Inferior parietal cortex (tissue), 1 donor: ENCODE measurements at regions not wholly inside any gene's neighbourhood (a gene's known extent, or its start where the extent isn't known, plus 50 kb on each side); places are given as distances from the start of the nearest gene placed in this dataset.
"Not testable (repeated sequence)": the region's sequence is repeated elsewhere in the genome, so short reads cannot be mapped to it uniquely, and the experiment has no call there.

Experiments
- DNase-seq: peaks from one replicate; pipeline ENCODE4 v3.0.0-alpha.2; 2016; ENCODE audit errors: extremely low spot score

DNA sequence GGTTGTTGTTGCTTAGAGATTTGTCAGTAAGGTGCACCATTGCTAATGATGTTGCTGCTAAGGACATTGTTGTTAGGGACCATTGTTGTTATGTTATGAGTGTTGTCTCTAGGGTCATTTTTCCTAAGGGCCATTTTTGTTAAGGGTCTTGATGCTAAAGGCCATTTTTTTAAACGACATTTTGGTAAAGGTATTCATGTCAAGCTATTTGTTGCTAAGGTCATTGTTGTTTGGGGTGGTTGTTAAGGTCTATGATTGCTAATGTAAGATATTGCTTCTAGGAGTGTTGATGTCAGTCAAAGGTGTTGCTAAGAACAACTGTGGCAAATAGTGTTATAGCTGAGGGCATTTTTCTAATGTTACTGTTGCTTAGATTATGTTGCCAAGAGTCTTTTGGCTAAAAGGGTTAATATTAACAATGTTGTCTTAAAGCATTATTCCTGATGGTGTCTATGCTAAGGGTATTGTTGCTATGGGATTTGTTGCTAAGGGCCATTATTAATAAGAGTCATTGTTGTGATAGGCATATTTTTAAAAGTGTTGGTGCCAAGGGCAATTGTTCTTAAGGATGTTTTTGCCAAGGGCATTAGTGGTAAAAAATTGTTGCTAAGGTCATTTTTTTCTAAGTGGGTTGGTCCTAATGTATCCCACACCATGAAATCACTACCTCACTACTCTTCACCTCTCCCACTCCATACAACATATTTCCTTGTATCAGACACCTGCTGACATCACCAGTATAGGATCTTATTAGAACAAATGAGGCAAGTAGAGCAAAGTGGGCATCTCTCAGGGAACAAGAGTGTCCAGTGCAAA lies 56.2 kb downstream of the SPATA31A6 start:
- DNase-seq, result not testable (repeated sequence)

DNA sequence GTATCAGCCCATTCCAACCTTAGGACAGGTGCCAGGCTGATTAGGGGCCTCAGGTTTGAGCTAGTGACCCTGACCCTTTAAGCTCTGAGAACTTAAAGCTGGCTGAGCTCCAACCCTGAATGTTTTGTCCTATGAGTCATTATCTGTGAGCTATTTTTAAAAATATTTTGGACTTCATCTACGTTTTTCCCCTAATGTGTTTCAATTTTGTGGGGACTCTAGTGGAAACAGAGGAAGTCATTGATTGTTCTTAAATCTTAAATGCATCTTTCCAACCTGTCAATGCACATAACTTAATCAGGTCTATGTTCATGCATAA lies 56.8 kb downstream of the SPATA31A6 start:
- DNase-seq, result not testable (repeated sequence)

DNA sequence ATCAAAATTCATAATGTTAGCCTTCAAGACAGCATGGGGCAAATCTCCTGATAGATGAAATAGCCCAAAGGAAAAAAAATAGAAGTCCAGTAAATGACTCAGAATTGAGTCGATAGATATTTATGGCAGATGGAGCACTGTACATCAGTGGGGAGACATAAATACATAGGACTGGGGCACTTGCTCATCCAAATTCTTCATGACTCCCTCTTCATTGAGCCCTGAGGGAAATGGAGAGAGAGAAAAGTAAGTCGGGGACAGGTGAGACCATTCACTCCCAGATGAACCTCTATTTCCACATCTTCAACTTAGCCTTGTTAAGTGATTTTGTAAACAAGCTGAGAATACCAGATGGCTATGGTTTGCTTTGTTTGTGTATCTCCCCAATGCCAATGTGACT lies 59.8 kb downstream of the SPATA31A6 start:
- DNase-seq, result not testable (repeated sequence)

DNA sequence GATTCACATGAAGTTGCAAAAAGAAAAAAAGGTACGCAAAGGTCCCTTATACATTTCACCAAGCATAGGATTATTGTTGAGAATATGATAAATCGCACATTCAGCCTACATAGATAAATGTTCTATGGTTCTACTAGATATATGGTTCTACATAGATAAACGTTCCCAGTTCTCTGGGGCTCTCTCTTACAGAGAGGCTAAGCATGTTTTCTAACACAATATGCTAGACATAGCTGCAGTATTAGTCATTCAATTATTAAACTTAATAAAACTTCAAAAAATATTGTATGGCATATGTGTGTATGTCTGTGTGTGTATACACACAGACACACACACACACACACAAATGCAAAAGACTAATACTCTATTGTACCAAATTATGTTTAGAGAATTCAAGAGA lies 60.4 kb downstream of the SPATA31A6 start:
- DNase-seq, result not testable (repeated sequence)

DNA sequence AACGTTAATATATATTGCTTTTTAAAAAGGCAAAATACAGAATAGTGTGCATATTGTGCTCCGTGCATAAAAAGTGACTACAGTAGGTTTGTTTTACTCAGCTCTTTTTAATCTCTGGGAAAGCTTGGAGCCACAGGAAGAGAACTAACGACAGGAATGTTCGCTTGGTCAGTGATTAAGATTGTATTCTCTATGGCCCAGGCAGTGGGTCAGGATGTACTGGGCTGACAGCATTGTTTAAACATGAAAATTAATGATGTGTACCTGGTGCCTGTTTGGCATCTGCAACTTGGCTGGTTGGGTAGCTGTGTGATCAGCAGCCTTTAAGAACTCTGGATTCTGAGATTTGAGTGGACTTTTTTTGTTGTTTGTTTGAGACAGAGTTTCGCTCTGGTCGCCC lies 85.3 kb downstream of the SPATA31A6 start:
- not testable (repeated sequence) for DNase-seq

DNA sequence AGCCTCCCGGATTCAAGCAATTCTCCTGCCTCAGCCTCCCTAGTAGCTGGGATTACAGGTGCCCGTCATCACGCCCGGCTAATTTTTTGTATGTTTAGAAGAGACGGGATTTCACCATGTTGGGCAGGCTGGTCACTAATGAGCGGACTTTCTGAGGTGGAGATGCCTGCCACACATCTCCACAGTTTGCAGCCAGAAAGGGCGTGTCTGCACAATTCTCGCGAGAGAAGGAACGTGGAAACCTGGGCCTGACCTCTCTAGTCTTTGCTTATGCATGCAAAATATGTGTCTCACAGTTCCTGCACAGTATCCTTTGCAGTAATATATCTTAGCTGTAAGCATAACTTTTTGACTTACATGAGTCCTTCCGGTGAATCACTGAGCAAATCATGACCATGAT lies 85.7 kb downstream of the SPATA31A6 start:
- DNase-seq, result not testable (repeated sequence)

DNA sequence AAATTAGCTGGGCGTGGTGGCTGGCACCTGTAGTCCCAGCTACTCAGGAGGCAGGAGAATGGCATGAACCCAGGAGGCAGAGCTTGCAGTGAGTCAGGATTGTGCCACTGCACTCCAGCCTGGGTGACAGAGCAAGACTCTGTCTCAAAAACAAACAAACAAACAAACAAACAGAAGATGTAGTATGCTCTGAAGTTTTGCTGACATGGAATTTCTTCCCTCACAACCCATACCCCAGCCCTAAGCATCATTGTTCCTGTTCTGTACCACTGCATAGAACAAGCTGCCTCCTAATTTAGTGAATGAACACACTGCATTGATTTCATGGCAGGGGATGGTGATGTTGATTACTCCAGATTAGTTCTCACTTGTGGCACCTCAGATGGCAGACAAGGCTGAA lies 89.7 kb downstream of the SPATA31A6 start:
- not testable (repeated sequence) for DNase-seq

DNA sequence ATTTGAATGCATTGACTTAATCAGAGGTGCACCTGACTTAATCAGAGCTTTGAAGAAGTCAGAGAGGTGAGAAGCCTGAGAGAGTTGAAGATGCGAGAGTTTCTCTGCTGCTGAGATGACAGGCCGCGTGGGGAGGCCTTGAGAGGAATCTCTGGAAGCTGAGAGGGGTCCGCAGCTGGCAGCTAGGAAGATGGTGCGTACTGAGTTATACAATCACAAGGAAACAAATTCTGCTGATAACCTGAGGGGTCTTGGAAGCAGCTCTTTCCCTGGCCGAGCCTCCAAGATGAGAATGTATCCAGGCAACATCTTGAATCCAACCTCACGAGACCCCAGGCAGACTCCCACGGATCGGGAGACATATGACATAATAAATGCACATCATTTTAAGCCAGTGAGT lies 91.7 kb downstream of the SPATA31A6 start:
- DNase-seq, result no peak

DNA sequence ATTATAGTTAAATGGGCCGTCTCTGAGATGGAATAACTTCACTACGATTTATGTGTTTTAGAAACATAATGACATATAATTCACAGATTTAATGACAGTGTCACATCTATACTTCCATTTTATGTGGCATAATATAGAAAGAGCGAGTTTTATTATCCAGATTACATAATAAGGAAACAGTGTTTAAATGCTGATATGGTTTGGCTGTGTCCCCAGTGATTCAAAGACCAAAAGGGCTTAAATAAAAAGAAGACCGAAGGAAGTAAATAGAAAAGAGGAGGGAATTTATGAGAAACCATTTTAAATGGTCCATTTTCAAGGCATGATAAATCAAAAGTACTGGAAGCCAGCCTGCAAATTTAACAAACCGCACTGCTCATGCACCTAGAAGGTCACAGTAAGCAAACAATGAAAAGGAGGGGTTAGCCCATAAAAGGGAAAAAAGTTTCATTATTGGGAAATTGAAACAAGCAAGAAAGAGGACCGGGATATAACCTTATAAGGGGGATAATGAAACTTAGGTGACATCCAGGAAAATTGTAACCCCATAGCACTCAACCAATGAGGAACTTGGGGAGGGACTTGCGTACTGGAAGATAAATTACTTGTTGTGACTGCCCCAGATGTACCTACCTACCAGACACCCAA lies 99.2 kb downstream of the SPATA31A6 start:
- not testable (repeated sequence) for DNase-seq

DNA sequence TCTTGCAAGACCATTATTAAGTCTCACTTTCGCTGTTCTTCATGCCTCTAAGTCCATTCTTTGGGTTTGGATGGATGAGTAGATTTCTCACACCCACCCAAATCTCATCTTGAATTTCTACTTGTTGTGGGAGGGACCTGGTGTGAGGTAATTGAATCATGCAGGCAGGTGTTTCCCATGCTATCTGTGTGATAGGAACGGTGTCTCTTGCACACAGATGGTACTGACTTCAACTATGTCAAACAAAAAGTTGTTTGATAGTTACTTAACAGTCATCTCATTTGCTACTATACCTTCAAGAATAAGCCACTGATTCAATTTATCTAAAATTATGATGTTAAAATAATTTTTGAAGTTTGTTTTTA lies 99.7 kb downstream of the SPATA31A6 start:
- not testable (repeated sequence) for DNase-seq

DNA sequence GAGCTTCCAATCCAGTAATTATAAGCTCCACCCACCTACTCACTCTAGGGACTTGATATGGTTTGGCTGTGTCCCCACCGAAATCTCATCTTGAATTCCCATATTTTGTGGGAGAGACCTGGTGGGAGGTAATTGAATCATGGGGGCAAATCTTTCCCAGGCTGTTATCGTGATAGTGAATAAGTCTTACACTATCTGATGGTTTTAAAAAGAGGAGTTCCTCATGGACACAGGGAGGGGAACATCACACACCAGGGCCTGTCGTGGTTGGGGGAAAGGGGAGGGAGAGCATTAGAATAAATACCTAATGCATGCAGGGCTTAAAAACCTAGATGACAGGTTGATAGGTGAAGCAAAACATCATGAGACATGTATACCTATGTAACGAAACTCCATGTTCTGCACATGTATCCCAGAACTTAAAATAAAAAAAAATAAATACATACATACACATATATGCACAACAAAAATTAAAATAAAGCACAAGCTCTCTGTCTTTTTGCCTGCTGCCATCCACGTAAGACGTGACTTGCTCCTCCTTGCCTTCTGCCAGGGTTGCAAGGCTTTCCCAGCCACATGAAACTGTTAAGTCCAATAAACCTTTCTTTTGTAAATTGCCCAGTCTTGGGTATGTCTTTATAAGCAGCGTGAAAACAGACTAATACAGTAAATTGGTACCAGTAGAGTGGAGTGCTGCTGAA lies 102.8 kb downstream of the SPATA31A6 start:
- DNase-seq, result not testable (repeated sequence)

DNA sequence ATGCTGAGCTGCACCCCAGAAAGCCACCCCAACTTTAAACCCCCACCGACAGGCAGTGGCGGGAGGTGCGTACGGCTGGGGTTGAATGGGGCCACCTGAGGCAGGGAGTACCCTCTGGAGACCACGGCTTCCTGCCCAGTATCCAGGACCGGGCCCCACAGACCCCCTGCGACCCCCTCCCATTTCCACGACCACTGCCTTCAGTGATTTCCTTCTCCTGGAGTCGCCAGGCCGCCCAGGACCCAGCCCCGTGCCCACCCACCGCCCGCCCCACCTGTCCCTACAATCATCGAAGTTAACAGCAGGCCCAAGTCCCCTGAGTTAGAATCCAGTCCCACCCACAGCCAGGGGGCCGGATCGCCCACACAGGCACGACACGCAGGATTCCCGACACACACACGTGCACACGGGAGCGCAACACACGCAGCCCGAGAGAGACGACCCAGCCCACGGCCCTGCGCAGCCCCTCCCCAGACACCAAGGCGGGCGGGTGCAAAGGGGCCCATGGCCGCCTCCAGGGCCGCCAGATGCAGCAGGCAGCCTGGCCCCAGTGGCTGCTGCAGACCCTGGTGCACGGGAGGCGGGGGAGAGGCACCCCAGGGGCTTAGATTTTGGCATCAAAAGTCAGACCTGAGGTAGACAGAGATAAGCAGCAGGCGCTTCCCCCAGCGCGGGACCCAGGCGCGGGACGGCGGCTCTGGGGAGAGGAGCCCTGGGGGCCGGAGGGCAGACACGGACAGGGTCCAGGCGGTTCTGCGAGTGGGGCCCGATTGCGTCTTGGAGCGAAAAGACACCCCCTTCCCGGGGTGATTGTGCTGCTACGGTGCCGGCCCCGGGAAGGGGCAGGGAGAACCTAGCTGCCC lies 104.8 kb downstream of the SPATA31A6 start:
- not testable (repeated sequence) for DNase-seq

DNA sequence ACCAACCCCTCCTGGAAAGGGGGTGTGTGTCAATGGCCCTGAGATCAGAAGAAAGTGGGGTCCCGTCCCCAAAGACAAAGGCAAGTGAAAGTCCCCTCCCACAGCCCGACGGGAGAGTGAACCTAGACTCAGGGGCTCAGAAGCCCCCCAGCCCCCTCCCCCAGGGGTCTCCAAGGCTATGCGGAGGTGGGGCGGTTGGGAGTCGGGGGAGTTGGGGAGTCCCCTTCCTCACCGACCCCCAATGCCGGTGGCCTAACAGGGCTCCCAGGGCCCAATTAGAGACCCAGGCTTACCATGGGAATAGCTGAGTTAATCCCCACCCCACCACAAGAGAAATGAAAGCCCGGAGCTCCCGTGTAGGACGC lies 105.4 kb downstream of the SPATA31A6 start:
- DNase-seq, result not testable (repeated sequence)

DNA sequence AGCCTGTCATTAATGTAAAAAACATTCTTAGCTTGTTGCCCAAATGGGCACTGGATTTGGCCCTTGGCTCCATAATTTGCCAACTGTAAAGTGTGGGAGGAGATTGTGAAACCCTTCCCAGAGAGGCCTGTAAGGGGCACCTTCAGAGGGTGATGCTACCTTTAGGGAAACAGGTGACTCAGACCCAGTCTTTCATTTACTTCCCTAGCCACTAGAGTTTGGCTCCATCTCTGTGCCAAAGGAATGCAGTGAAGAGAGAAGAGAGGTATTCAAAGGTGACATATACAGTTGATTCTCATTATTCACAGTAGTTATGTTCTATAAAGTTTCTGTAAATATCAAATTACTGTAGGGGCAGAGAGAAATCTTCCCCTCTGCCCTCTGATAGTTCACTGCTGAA lies 116.7 kb downstream of the SPATA31A6 start:
- not testable (repeated sequence) for DNase-seq

DNA sequence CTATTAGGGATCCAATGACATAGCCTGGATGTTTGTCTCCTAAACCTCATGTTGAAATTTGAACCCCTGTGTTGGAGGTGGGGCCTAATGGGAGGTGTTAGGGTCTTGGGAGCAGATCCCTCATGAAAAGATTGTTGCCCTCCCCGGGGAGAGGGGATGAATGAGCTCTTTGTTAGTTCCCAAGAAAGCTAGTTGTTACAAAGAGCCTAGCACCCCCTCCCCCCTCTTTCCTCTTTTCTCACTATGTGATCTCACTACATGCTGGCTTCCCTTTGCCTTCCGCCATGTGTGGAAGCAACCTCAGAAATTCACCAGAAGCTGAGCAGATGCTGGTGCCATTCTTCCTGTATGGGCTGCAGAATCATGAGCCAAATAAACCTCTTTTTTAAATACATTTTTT lies 123.2 kb downstream of the SPATA31A6 start:
- not testable (repeated sequence) for DNase-seq

DNA sequence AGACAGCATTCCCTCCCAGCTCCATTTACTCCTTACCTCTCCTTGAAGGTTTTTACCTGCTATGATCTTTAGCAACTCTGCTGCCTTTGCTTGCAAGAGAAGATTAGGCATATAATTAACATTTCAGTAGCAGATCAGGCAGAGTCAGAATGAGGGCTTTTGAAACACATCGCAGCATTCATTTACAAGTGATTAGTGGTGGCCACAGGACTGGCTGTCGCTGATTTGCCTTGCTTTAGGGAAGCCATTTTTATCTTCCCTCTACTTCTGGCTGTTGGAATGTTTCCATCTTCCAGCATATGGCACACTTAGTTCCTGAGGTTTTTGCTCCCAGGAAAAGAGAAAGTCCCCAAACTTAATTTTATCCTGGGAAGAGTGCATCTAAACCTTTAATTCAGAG lies 124.0 kb downstream of the SPATA31A6 start:
- not testable (repeated sequence) for DNase-seq

DNA sequence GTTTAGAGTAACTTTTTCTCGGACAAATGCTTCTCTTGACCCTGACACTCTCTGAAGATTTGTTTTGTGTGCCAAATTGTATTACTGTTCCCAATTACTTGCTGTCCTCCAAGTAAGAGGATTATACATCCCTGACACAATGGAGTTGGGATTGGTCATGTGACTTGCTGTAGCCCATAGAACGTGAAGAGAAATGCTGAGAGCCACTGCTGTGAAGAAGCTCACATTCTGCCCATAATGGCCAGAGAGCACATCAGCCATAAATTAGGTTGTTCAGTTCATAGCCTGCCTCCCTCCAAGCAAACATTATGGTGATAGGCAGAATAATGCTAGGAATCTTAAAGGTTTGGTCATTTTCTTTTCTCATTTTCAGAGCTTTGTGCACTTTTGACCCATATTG lies 127.5 kb downstream of the SPATA31A6 start:
- DNase-seq, result not testable (repeated sequence)

DNA sequence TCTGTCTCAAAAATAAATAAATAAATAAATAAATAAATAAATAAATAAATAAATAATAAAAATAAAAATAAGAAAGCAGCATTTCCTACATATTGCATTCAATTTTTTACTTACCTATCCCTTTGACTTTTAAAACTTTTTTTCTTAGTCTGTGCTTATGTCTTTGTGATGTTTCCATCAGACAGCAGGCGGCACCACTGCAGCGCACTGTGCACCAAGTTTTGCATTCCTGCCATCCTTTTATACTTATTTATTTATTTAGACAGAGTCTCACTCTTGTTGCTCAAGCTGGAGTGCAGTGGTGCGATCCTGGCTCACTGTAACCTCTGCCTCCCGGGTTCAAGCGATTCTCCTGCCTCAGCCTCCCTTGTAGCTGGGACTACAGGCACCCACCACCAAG lies 132.6 kb downstream of the SPATA31A6 start:
- not testable (repeated sequence) for DNase-seq

DNA sequence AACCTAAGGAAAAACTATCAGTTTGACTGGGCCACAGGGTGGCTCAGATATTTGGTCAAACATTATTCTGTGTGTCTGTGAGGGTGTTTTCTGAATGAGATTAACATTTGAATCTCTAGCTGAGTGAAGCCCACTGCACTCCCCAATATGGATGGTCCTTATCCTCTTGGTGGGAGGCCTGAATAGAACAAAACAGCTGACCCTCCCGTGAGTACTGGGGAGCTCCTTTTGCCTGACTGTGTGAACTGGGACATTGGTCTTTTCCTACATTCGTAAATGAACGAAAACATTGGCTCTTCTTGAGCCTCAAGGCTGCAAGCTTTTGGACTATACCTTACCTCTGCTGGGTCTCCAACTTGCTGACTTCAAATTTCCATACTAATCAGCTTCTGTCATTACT lies 134.2 kb downstream of the SPATA31A6 start:
- DNase-seq, result not testable (repeated sequence)

DNA sequence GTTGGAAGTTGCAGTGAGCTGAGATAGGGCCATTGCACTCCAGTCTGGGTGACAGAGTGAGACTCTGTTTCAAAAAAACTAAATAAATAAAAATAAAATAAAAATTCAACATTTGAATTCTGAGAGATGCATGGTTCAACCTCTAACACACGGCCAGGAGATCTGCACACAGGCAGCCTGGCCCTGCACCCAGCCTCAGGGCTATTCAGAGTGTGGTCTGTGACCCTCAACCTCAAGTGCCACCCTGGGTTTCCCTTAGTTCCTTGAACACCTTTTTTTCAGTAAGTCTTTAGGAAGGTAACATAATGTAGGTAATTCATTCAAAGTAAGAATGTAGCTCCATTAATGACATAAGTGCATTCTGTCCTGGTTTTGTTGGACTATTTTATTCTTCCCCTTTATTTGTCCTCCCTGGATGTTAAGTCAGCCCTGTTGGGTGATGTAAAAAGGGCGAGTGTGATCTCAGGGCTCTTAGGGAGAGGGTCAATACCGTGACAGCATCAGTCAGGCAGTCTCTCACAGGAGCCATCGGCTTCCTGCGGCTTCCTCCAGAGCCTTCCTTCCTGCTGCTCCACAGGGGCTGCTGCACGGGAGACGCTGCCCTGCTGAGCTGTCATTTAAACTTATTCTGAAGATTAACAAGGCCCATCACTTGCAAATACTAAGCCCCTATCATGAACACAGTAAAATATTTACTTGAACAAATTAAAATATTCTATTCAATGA lies 139.8 kb downstream of the SPATA31A6 start:
- DNase-seq, result not testable (repeated sequence)

DNA sequence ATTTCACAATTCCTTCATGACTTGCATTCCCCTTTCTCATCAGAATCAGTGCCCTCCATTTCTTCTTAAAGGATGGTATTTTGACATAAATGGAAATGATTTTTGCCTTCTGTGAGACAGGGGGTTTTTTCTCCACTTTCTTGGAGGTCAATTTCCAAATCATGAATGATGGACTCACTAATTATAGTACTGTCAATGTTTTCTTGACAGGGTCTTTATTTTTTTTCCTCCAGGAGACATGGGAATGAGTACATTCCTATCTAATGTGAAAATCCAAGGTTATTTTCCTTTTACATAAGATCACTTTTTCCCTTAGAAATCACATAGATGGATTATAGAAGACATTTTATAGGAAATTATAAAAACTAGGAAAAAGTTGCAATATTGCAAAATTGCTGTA lies 141.7 kb downstream of the SPATA31A6 start:
- DNase-seq, result not testable (repeated sequence)
